GM23338 (cell line): ENCODE measurements at regions not wholly inside any gene's neighbourhood (a gene's known extent, or its start where the extent isn't known, plus 50 kb on each side); places are given as distances from the start of the nearest gene placed in this dataset.

Experiments
- ATAC-seq: fragments of 200-7000 bp; cut with Tn5 transposase; 3 replicates; pipeline ENCODE4 v1.9.1; 2020
- DNase-seq: peaks from one replicate; pipeline ENCODE4 v3.0.0-alpha.2; 2015; ENCODE audit warnings: low spot score
- H2AFZ ChIP-seq: fragments of 200-600 bp; sonication (generic); 2 replicates; pipeline ENCODE4 v1.8.0; 2016; ENCODE audit warnings: antibody characterized with exemption, mild to moderate bottlenecking, moderate library complexity
- H3F3A ChIP-seq: fragments of 200-600 bp; sonication (generic); replicated peaks from 2 replicates; pipeline ENCODE4 v1.8.0; 2017; ENCODE audit warnings: antibody characterized with exemption, mixed run types, low read depth
- H3K27ac ChIP-seq: fragments of 200-600 bp; sonication (generic); 2 replicates; pipeline ENCODE4 v1.6.1; 2016; ENCODE audit warnings: low read depth
- H3K27me3 ChIP-seq: fragments of 200-600 bp; sonication (generic); 2 replicates; pipeline ENCODE4 v1.8.0; 2016; ENCODE audit warnings: mild to moderate bottlenecking, mixed run types, moderate library complexity; ENCODE audit not compliant: insufficient read depth
- H3K36me3 ChIP-seq: fragments of 200-600 bp; sonication (generic); 2 replicates; pipeline ENCODE4 v1.8.0; 2016; ENCODE audit warnings: mild to moderate bottlenecking; ENCODE audit not compliant: insufficient read depth
- H3K4me1 ChIP-seq: fragments of 200-600 bp; sonication (generic); 2 replicates; pipeline ENCODE4 v1.8.0; 2016; ENCODE audit warnings: mild to moderate bottlenecking, moderate library complexity; ENCODE audit not compliant: insufficient read depth
- H3K4me2 ChIP-seq: fragments of 200-600 bp; sonication (generic); 2 replicates; pipeline ENCODE4 v1.7.1; 2017; ENCODE audit warnings: mixed run types
- H3K4me3 ChIP-seq: fragments of 200-600 bp; sonication (generic); 2 replicates; pipeline ENCODE4 v1.6.1; 2016; ENCODE audit warnings: mixed run types
- H3K79me2 ChIP-seq: fragments of 200-600 bp; sonication (generic); replicated peaks from 2 replicates; pipeline ENCODE4 v1.8.0; 2017; ENCODE audit warnings: mild to moderate bottlenecking; ENCODE audit not compliant: insufficient read depth
- H3K9me2 ChIP-seq: fragments of 200-600 bp; sonication (generic); 2 replicates; pipeline ENCODE4 v1.8.0; 2017; ENCODE audit not compliant: insufficient read depth
- H4K20me1 ChIP-seq: fragments of 200-600 bp; sonication (generic); replicated peaks from 2 replicates; pipeline ENCODE4 v1.8.0; 2017; ENCODE audit warnings: mild to moderate bottlenecking; ENCODE audit not compliant: insufficient read depth
- H3K27ac Mint-ChIP-seq: 2 replicates; pipeline ENCODE4 v1.8.0; 2020; ENCODE audit warnings: inconsistent platforms, mild to moderate bottlenecking, moderate library complexity, mixed read lengths
- H3K27me3 Mint-ChIP-seq: 3 replicates; pipeline ENCODE4 v1.8.0; 2022; ENCODE audit warnings: low read depth, mild to moderate bottlenecking, moderate library complexity, mixed read lengths, inconsistent platforms; ENCODE audit not compliant: insufficient read depth, poor library complexity
- H3K36me3 Mint-ChIP-seq: 3 replicates; pipeline ENCODE4 v1.8.0; 2021; ENCODE audit warnings: low read depth, mild to moderate bottlenecking, inconsistent platforms, moderate library complexity, mixed read lengths
- H3K4me1 Mint-ChIP-seq: 3 replicates; pipeline ENCODE4 v1.8.0; 2020; ENCODE audit warnings: mild to moderate bottlenecking, inconsistent platforms, mixed read lengths
- H3K4me3 Mint-ChIP-seq: 3 replicates; pipeline ENCODE4 v1.8.0; 2021; ENCODE audit warnings: moderate library complexity, mild to moderate bottlenecking, inconsistent platforms, mixed read lengths
- H3K9me3 Mint-ChIP-seq: 3 replicates; pipeline ENCODE4 v1.8.0; 2020; ENCODE audit warnings: moderate library complexity, mild to moderate bottlenecking, inconsistent platforms, mixed read lengths
- CREB1 ChIP-seq: fragments of 250-450 bp; sonication (Bioruptor Pico); IDR thresholded peaks from 2 replicates; pipeline ENCODE4 v1.5.0; 2020; ENCODE audit warnings: low read depth, mild to moderate bottlenecking, moderate library complexity
- CTCF ChIP-seq, 2 experiments: fragments of 200-600 bp in 1 of 2; sonication (generic) in 1 of 2; conservative IDR thresholded peaks; 2 replicates each; pipeline versions ENCODE4 v1.5.1 to v1.6.1; 2016 to 2017; ENCODE audit warnings: antibody characterized with exemption in 2 of 2, low read depth in 2 of 2, mild to moderate bottlenecking in 2 of 2, moderate library complexity in 1 of 2
- ETS1 ChIP-seq: IDR thresholded peaks from 2 replicates; pipeline ENCODE4 v1.6.1; 2016; ENCODE audit warnings: antibody characterized with exemption
- EZH2 ChIP-seq: fragments of 200-600 bp; sonication (generic); IDR thresholded peaks from one replicate; pipeline ENCODE4 v1.8.0; 2017; ENCODE audit warnings: antibody characterized with exemption, mild to moderate bottlenecking, low read depth; ENCODE audit not compliant: unreplicated experiment
- EZH2phosphoT487 ChIP-seq: fragments of 200-600 bp; sonication (generic); IDR thresholded peaks from one replicate; pipeline ENCODE4 v1.8.1; 2018; ENCODE audit warnings: antibody characterized with exemption; ENCODE audit not compliant: unreplicated experiment
- NANOG ChIP-seq: IDR thresholded peaks from 2 replicates; pipeline ENCODE4 v1.6.1; 2016; ENCODE audit warnings: antibody characterized with exemption, borderline replicate concordance
- POLR2AphosphoS5 ChIP-seq: IDR thresholded peaks from 2 replicates; pipeline ENCODE4 v1.6.1; 2016; ENCODE audit warnings: antibody characterized with exemption, low read depth
- ZNF114 ChIP-seq: fragments of 250-450 bp; sonication (Bioruptor Pico); IDR thresholded peaks from 2 replicates; pipeline ENCODE4 v1.5.0; 2020; ENCODE audit warnings: mild to moderate bottlenecking, moderate library complexity
- ZNF331 ChIP-seq: fragments of 250-450 bp; sonication (Bioruptor Pico); IDR thresholded peaks from 2 replicates; pipeline ENCODE4 v1.5.0; 2020; ENCODE audit warnings: low read depth, mild to moderate bottlenecking, moderate library complexity
- ZNF462 ChIP-seq: fragments of 250-450 bp; sonication (Bioruptor Pico); IDR thresholded peaks from 2 replicates; pipeline ENCODE4 v1.5.0; 2020; ENCODE audit warnings: mild to moderate bottlenecking, moderate library complexity

- no peaks in the 10 kb centered on the region for H3K4me1 ChIP-seq
- no peak overlapping the region for H3K4me3 ChIP-seq
- ATAC-seq (no peak), DNase-seq (no peak)
- peaks cover 9% of the 10 kb centered on the region for H3K9me2 ChIP-seq
- Mint-ChIP-seq H3K36me3 (peaks cover 2% of the 10 kb centered on the region; the same call in 1 of the 3 replicates), H3K27me3 (peaks cover 8% of the 10 kb centered on the region), H3K9me3 (peaks cover 6% of the 10 kb centered on the region; the same call in 1 of the 3 replicates), H3K27ac (no peak overlapping the region), H3K4me3 (no peak overlapping the region), H3K4me1 (no peaks in the 10 kb centered on the region; the same call in 2 of the 3 replicates)
- H2AFZ ChIP-seq, result no peak overlapping the region
- no peaks in the 10 kb centered on the region for H3F3A ChIP-seq
- H3K27me3 ChIP-seq, result no peaks in the 10 kb centered on the region
- H3K79me2 ChIP-seq, result no peaks in the 10 kb centered on the region
- TF ChIP-seq EZH2 (no peak), NANOG (no peak), ETS1 (no peak), EZH2phosphoT487 (no peak), ZNF331 (CRISPR knock-in tag) (no peak), CTCF (conservative IDR thresholded peaks at IDR 0.05; ENCODE audit: low read depth in 2 of 2) (no peak), ZNF114 (no peak), CREB1 (CRISPR knock-in tag) (no peak), POLR2AphosphoS5 (no peak), ZNF462 (CRISPR knock-in tag) (no peak)
- H3K4me2 ChIP-seq, result no peak overlapping the region
- no peaks in the 10 kb centered on the region for H3K36me3 ChIP-seq
- no peak overlapping the region for H3K27ac ChIP-seq
- H4K20me1 ChIP-seq, result no peaks in the 10 kb centered on the region
These were observed 100.2 kb upstream of the SYT6 start for GRCh38 chr1:114253900-114254299.
